ENCODE measurements at regions not wholly inside any gene's neighbourhood (a gene's known extent, or its start where the extent isn't known, plus 50 kb on each side); places are given as distances from the start of the nearest gene placed in this dataset.

GRCh38 chr10:65320236-65321026 is 1605.4 kb upstream of the LRRTM3 start:
- TF ChIP-seq EP300 (IDR thresholded peaks at IDR 0.05) (no peak), POLR2AphosphoS5 (IDR thresholded peaks at IDR 0.05) (no peak), CTCF (IDR thresholded peaks at IDR 0.05) (no peak), POLR2A (IDR thresholded peaks at IDR 0.05) (no peak)
